Ureter (tissue), 1 donor: ENCODE measurements at regions not wholly inside any gene's neighbourhood (a gene's known extent, or its start where the extent isn't known, plus 50 kb on each side); places are given as distances from the start of the nearest gene placed in this dataset.
A peak's percentile ranks its signal among the peaks of the same experiment; 100 is the strongest.
"Not testable (repeated sequence)": the region's sequence is repeated elsewhere in the genome, so short reads cannot be mapped to it uniquely, and the experiment has no call there.

ENCODE experiments used
- DNase-seq: peaks from one replicate; pipeline ENCODE4 v3.0.0-alpha.2; 2020; ENCODE audit warnings: low spot score
- donor health status: DM: yes; HTN: yes; CAD: no.

DNA sequence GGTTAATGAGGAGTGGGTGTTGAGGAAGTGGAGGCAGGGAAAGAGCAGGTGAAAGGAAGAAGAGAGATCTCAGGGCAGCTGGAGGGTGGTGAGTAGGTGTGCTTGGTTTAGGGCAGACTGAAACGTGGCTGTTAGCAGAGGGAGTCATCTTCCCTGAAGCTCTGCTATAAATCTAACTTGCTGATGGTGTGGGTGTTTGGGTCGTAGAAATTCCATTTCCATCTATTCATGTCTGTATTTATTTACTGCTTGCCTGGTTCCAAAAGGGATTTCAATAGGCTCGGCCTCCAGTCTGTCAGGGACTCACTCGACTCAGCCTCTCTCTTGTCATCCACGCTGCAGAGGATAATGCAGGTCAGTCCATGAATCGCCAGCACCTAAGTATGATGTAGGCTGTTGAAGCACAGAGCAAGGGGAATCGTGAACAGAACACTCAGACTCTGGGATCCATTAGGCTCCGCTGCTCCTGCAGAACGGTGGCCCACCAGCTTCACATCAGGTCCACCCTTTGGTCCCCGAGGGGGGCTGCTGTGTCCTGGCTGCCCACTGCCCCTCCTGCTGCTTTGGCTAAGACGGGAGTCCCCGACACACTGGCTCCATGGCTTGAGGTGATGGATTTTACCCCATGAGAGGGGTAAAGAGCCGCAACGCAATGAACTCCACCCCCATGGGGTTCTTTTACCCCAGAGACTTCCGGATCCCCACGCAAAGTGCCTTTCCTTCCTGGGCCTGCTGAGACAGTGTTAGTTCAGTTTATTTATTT lies 156.2 kb downstream of the RHOU start:
- peak; percentile 26 for DNase-seq

DNA sequence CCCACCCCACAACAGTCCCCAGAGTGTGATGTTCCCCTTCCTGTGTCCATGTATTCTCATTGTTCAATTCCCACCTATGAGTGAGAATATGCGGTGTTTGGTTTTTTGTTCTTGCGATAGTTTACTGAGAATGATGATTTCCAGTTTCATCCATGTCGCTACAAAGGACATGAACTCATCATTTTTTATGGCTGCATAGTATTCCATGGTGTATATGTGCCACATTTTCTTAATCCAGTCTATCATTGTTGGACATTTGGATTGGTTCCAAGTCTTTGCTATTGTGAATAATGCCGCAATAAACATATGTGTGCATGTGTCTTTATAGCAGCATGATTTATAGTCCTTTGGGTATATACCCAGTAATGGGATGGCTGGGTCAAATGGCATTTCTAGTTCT lies 156.9 kb downstream of the RHOU start:
- not testable (repeated sequence) for DNase-seq

- DNase-seq: peak; percentile 24
These were observed 159.2 kb downstream of the RHOU start for GRCh38 chr1:228894442-228894989.

DNA sequence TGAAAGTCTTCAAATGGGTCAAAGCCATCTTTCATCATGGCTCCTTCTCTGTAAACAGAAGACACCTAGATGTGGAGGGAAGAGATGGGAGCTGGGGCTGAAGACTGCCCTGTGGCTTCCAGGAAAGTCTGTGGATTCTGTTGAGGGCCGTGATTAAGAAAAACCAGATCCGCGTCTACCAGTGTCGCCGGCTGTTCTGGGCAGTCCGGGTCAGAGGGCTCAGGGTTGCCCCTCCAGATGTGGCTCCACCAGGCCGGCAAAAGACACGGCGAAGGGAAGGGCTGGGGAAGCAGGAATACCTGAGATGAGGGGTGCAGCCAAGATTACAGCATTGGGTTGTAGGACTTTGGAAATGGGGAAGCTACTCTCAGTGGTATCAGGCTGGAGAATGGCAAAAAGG lies 162.6 kb downstream of the RHOU start:
- DNase-seq: peak; percentile 27

DNA sequence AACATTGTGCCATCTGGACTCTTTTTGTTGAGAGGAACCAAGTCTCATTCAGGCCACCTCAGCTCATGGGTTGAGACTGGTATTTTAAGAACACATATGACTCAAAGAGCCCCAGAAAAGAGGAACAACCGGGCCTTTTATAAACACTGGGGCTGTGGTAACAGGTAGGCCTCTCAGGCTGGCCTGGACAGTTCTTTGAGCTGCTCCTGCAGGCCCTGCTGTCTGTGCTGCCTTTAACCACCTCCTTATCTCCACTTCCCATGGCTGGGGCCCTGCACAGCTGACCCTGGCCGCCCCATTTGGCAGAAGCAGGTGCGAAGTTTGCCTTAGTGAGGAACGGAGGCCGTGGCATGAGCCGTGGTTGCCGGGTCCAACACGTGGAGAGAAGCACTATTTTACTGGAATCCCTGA lies 163.3 kb downstream of the RHOU start:
- peak; percentile 45 for DNase-seq

DNA sequence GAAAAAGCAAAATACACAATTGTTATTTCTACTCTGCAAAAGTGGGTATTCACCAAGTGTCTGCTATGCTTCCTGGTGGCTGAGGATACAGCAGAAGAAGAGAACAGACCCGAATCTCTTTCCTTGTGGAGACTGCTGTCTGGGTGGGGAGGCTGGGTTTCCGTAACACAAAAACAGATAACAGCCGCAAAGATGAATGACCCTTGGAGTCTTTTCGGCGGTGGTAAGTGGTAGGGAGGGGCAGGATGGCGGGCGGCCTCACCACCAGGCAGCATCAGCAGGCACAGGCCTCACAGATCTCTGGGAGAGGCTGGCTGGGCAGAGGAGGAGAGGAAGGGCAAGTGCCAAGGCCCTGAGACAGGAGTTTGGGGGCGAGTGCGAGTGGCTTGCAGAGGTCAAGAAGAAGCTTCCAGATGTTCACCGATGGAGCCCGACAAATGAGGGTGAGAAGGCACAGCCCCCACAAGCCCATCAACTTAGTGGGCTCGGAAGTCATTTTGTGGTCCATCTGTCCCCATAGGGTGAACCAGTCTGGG lies 164.2 kb downstream of the RHOU start:
- DNase-seq: no peak

DNA sequence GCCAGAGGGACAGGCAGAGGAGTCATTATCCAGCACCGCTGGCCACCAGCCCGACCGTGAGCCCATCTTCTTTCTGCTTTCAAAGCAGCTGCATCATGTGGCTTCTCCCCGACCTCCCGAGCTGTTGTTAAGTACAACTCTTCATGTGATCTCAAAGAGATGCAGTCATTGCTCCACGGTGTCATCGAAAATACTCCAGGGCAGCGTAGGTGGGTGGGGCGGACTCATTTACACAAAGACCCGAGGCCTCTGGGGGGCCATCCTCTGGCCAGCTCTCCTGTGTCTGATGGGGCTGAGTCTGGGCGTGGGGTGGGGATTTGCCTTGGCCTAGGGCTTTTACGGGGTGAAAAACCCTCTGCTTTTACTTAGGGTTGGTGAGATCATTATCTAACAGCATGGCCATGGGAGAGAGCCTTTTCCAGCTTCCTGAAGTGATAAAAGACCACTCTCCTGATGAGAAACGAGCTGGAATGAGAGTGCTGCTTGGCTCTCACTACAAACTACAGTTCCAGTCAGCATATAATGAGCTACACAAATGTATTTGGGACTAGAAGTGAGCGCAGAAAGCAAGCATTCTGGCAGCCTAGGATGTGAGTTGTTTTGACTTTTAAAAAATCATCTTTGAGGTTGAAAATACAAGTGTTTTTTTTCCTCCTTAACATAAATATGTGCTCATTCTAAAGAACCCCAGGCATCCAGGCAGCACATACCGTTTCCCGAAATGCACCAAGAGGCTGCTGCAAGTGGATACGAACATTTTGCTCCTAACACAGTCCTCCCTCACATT lies 165.0 kb downstream of the RHOU start:
- DNase-seq: peak; percentile 30

GRCh38 chr1:228900886-228901392 lies 165.7 kb downstream of the RHOU start:
- no peak for DNase-seq

DNA sequence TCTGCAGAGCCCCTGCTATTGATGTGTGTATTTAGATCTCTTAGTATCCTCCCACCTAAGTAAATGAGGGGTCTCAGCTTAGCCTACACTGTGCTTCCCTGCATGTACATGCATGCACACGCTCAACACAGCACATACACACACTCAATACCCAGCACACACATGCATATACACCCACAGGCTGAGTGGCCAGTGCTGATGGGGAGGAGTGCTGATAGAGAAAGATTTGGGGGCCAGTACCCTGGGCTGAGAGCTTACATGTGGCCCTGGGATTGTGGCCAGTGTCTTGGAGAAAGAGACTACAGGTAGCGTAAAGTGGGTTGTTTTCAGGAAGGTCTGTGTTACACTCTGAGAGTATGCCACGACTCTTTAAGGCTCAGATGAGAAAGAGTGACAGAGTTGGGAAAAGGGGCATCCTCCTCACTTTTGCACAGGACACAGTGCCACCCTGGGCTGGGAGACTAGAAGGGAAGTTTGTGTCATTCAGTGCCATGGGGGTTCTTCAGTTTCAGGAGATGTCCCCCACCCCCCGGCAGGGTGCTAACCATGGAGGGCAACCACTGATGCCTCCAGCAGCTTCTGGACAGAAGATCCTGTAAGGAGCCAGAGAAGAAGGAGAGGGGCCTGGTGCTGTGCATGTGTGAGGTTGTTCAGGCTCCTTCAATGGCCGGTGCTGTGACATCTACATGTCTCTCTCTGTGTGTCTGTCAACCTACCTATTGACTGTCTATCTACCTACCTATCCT lies 166.8 kb downstream of the RHOU start:
- DNase-seq: peak; percentile 32

DNA sequence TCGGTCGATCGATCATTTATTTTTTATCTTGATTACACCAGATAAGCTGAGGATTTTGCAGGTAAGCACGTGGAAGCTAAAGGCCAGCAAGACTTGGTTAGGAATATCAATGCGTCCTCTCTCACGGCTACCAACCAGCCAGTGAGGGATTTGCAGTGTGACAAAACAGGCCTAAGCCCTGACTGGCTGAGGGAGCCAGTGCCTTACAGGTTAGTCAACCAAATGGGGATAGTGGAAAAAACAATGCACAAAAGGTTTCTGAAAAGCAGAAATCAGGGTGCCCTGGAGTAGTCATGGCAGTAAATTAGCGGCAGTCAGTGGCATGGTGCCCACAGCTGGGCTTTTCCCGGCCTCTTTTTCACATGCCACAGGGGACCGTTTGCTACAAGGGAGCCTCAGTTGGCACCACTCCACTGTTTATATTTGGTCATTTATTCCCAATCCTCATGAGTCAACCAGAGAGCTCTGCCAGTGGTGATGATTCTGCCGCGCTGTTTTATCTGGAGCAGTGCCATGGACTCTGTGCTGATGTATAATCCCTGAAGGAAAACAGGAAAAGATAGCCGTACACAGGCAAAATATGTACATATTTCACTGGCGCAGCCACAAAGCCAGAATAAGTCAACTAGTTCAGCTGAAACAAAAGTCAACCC lies 167.6 kb downstream of the RHOU start:
- DNase-seq: peak; percentile 90

DNA sequence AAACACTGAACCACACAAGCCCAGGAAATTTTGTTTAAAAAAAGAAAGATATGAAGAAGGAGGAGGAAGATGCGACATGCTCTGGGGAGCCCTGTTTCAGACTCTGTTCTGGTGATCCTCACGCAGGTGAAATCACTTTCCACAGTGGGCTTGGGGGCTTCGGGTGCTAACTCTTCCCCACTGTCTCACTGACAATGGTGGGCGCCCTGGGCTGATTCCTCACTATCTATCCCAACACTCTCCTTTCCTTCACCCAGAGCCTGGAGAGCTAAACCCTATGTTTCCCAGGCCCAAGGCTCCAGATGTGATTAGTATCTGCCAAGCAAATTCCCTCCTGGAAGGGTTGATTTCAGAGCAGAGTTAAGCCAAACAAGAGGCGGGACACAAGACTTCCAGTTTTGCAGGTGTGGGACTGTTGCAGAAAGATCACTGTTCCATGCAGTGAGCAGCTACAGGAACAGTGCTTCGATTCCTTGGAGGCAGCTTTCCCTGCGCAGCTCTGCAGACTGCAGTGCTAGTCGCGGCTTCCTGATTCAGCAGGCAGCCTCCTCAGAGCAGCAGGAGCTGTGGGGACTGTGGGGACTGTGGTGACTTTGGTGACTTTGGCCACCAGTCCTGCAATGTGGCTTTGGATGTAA lies 168.3 kb downstream of the RHOU start:
- DNase-seq: peak; percentile 38

GRCh38 chr1:228904222-228904621 lies 168.9 kb downstream of the RHOU start:
- DNase-seq: peak; percentile 36

DNA sequence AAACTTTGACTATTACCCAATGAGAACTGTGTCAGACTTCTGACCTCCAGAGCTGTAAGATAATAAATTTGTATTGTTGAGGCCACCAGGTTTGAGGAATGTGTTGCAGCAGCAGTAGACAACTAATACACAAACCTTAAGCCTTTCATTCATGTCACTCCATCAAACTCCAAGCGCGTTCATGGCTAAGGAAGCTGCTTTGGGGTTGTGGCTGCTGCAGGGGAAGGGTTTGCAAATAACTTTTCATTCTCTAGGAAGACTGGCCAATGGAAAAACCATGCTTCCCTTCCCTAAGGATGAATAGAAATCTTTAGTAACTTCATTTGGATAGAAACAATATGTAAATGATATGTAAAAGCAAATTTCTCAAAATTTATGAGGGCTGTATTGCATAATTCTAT lies 170.4 kb downstream of the RHOU start:
- peak; percentile 1 for DNase-seq

GRCh38 chr1:228906223-228906860 lies 171.1 kb downstream of the RHOU start:
- no peak for DNase-seq

GRCh38 chr1:228911225-228912210 lies 176.2 kb downstream of the RHOU start:
- DNase-seq: peak; percentile 36

DNA sequence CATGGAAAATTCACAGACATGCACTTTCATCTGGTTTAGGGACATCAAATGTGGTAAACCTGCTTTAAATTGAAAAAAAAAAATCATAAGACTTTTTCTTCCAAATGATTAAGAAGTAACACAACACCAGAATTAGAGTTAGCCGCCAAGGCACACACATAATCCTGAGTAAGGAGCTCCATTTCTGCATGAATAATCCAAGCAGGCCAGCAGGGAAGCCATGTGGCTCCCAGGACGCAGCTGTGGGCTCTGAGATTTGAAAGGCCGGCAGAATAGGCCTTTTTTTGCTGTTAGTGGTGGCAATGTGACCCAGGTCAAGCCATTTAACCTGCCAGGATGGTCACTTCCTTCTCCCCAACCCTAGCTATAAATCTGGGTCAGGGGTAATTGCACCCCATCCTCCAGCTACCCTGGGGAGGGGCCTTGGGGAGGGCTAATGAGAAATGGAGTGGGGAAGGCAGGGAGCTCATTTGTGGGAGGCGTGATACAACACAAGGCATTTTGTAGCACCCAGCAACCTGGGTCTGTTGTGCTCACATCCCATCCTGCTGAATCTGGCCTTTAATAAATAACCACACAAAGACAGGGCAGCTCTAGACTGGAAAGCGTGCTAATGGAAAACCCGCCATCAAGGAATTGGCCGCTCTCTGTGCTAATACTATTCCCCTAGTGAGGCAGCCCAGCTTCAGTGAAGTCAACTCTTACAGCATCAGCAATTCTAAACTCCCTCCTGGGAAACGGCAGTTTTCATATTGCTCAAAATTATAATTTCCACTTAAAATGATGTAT lies 178.5 kb downstream of the RHOU start:
- DNase-seq: peak; percentile 29

DNA sequence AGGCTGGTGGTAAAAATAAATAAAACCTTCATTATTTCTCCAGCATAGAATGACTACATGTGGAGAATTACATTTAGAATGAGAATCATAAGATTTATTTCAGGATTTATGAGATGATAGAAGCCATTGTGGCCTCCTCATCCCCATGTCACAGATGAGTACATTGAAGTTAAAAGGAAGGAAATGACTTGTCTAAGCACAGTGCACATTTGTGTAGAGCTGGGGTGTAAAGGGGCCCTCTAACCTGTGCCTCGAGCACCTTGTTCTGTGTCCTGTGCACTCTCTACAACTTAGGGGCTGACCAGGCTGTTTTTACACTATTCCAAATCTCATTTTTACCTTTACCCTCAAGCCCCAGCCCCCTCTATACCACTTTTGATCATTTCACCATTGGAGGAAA lies 179.4 kb downstream of the RHOU start:
- DNase-seq: peak; percentile 2

DNA sequence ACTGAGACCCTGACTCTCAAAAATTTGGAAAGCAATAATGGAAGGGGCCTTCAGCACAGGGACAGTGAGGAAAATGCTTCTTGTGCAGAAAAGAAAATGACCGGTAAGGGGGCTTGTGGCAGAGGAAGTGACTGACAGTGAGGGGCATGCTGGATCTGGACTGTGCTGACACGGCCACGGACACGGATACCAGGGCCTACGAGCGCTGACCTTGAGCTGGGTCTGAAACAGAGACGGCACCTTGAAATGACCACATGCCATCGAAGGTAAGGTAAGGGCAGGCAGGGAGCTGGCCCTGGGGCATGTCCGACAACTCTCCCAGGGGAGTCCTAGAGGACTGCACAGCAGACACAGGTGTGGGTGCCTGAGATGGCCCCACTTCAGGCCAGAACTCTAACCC lies 182.1 kb downstream of the RHOU start:
- no peak for DNase-seq
